Keratinocyte (primary cell): ENCODE measurements at regions not wholly inside any gene's neighbourhood (a gene's known extent, or its start where the extent isn't known, plus 50 kb on each side); places are given as distances from the start of the nearest gene placed in this dataset.

Experiments
- DNase-seq: peaks from one replicate; pipeline ENCODE4 v3.0.0-alpha.2; 2011; ENCODE audit warnings: low read depth, missing footprints, low spot score
- FAIRE-seq: peaks from 2 replicates; lab custom pipeline; 2011; peaks lifted over from hg19 to GRCh38; lab: Jason Lieb, UNC
- H2AFZ ChIP-seq: 2 replicates; pipeline ENCODE4 v1.6.0; 2012; ENCODE audit warnings: low read length, control low read depth, inconsistent platforms; ENCODE audit not compliant: control insufficient read depth
- H3K27ac ChIP-seq: 2 replicates; pipeline ENCODE4 v1.5.1; 2011; ENCODE audit warnings: low read length; ENCODE audit not compliant: control insufficient read depth, insufficient read depth
- H3K27me3 ChIP-seq: 3 replicates; pipeline ENCODE4 v1.6.0; 2011; ENCODE audit warnings: low read length; ENCODE audit not compliant: control insufficient read depth, insufficient read depth; ENCODE audit errors: extremely low read depth
- H3K36me3 ChIP-seq, 2 experiments: 2 replicates in 1 of 2; 3 replicates in 1 of 2; pipeline ENCODE4 v1.5.1; 2011; ENCODE audit warnings: low read length in 2 of 2, mild to moderate bottlenecking in 1 of 2; ENCODE audit not compliant: control insufficient read depth in 2 of 2, insufficient read depth in 2 of 2; ENCODE audit errors: extremely low read depth in 1 of 2
- H3K4me1 ChIP-seq: 3 replicates; pipeline ENCODE4 v1.5.1; 2011; ENCODE audit warnings: low read length; ENCODE audit not compliant: control insufficient read depth, insufficient read depth; ENCODE audit errors: extremely low read depth
- H3K4me2 ChIP-seq: 3 replicates; pipeline ENCODE4 v1.6.0; 2011; ENCODE audit warnings: low read depth, low read length; ENCODE audit not compliant: control insufficient read depth, insufficient read depth; ENCODE audit errors: extremely low read depth
- H3K4me3 ChIP-seq, 3 experiments: fragments of 200-600 bp in 1 of 3; sonication (generic) in 1 of 3; 2 replicates in 2 of 3; 3 replicates in 1 of 3; pipeline ENCODE4 v1.5.1; 2011 to 2016; ENCODE audit warnings: low read length in 3 of 3, mild to moderate bottlenecking in 3 of 3, control low read depth in 2 of 3, inconsistent platforms in 1 of 3, low read depth in 1 of 3, mixed read lengths in 1 of 3, mixed run types in 1 of 3, moderate library complexity in 1 of 3; ENCODE audit not compliant: control insufficient read depth in 2 of 3, insufficient read depth in 2 of 3; ENCODE audit errors: extremely low read depth in 1 of 3
- H3K79me2 ChIP-seq: 2 replicates; pipeline ENCODE4 v1.6.0; 2012; ENCODE audit warnings: low read length; ENCODE audit not compliant: control insufficient read depth, insufficient read depth
- H3K9ac ChIP-seq: 3 replicates; pipeline ENCODE4 v1.6.0; 2011; ENCODE audit warnings: low read length; ENCODE audit not compliant: control insufficient read depth, insufficient read depth; ENCODE audit errors: extremely low read depth
- H3K9me1 ChIP-seq: 3 replicates; pipeline ENCODE4 v1.6.0; 2011; ENCODE audit warnings: low read length; ENCODE audit not compliant: control insufficient read depth, insufficient read depth; ENCODE audit errors: extremely low read depth
- H3K9me3 ChIP-seq: 2 replicates; pipeline ENCODE4 v1.5.1; 2012; ENCODE audit warnings: low read depth, low read length; ENCODE audit not compliant: control insufficient read depth
- H4K20me1 ChIP-seq: 3 replicates; pipeline ENCODE4 v1.6.0; 2011; ENCODE audit warnings: low read length; ENCODE audit not compliant: control insufficient read depth, insufficient read depth; ENCODE audit errors: extremely low read depth
- EZH2 ChIP-seq: IDR thresholded peaks from one replicate; pipeline ENCODE4 v1.6.1; 2012; ENCODE audit warnings: inconsistent platforms, mild to moderate bottlenecking, low read length, moderate library complexity
- dilution Hi-C: fragments of 300-500 bp; cut with MboI; formaldehyde crosslinking; loops from one replicate; pipeline ENCODE4 v1.7.0; 2020; ENCODE audit warnings: low sequenced_read_pairs; ENCODE audit not compliant: extremely low pct_ligation_motif_present
- TF ChIP-seq, protein P1 (sequence below), 3 experiments: IDR thresholded peaks in 1 of 3; conservative IDR thresholded peaks in 1 of 3; optimal IDR thresholded peaks in 1 of 3; 2 replicates in 2 of 3; 3 replicates in 1 of 3; pipeline versions ENCODE3 to v1.5.1; 2011; ENCODE audit warnings: low read length in 3 of 3, mild to moderate bottlenecking in 3 of 3, moderate library complexity in 2 of 3, control low read depth in 1 of 3, inconsistent platforms in 1 of 3; ENCODE audit not compliant: insufficient read depth in 2 of 3; ENCODE audit errors: extremely low read depth in 1 of 3

DNA sequence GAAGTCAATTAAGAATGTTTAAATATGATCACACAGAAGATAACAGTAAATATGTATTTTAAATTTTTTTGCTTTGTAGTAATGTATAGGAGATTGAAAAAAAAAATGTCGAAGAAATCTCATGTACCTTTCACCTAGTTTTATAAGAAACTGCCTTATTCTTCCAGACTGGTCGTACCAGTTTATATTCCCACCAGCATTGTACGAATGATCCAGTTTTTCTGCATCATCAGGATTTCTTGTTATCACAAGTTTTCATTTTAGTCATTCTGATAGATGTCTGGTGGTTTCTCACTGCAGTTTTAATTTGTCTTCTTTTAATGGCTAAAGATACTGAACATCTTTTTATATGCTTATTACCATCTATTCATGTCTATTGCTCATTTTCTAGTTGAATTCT, 101.8 kb upstream of the CTSC start:
- TF ChIP-seq, protein P1, sequence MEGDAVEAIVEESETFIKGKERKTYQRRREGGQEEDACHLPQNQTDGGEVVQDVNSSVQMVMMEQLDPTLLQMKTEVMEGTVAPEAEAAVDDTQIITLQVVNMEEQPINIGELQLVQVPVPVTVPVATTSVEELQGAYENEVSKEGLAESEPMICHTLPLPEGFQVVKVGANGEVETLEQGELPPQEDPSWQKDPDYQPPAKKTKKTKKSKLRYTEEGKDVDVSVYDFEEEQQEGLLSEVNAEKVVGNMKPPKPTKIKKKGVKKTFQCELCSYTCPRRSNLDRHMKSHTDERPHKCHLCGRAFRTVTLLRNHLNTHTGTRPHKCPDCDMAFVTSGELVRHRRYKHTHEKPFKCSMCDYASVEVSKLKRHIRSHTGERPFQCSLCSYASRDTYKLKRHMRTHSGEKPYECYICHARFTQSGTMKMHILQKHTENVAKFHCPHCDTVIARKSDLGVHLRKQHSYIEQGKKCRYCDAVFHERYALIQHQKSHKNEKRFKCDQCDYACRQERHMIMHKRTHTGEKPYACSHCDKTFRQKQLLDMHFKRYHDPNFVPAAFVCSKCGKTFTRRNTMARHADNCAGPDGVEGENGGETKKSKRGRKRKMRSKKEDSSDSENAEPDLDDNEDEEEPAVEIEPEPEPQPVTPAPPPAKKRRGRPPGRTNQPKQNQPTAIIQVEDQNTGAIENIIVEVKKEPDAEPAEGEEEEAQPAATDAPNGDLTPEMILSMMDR (optimal IDR thresholded peaks at IDR 0.05 in 1 of 3, IDR thresholded peaks at IDR 0.05 in 1 of 3, conservative IDR thresholded peaks at IDR 0.05 in 1 of 3; ENCODE audit: extremely low read depth in 1 of 3, insufficient read depth in 2 of 3, low read length in 3 of 3), result no peak
- no peak for TF ChIP-seq EZH2
- no peak overlapping the region for H3K4me3 ChIP-seq
- H3K4me2 ChIP-seq, result peak overlapping the region; percentile 71
- H3K4me1 ChIP-seq, result peaks cover 20% of the 10 kb centered on the region
- H2AFZ ChIP-seq, result no peak overlapping the region
- FAIRE-seq, result no peak
- no peaks in the 10 kb centered on the region for H3K36me3 ChIP-seq
- no peaks in the 10 kb centered on the region for H4K20me1 ChIP-seq
- H3K79me2 ChIP-seq, result no peaks in the 10 kb centered on the region
- no peaks in the 10 kb centered on the region for H3K9me1 ChIP-seq
- H3K9ac ChIP-seq, result no peak overlapping the region
- no peaks in the 10 kb centered on the region for H3K27me3 ChIP-seq
- H3K27ac ChIP-seq, result peak overlapping the region; percentile 55
- no peak for DNase-seq
- dilution Hi-C loops, result no loop called here
- H3K9me3 ChIP-seq, result peaks cover 3% of the 10 kb centered on the region

GRCh38 chr11:88438721-88439120, 101.2 kb upstream of the CTSC start:
- Histone ChIP-seq H4K20me1 (no peaks in the 10 kb centered on the region), H2AFZ (peak overlapping the region; percentile 16), H3K4me2 (peak overlapping the region; percentile 71), H3K9ac (no peak overlapping the region), H3K4me1 (peaks cover 26% of the 10 kb centered on the region), H3K27me3 (no peaks in the 10 kb centered on the region), H3K36me3 (no peaks in the 10 kb centered on the region), H3K4me3 (no peak overlapping the region), H3K79me2 (no peaks in the 10 kb centered on the region), H3K9me3 (peaks cover 3% of the 10 kb centered on the region), H3K9me1 (no peaks in the 10 kb centered on the region), H3K27ac (peak overlapping the region; percentile 47)
- DNase-seq (no peak), FAIRE-seq (peak; percentile 46)
- dilution Hi-C loops, result no loop called here
- TF ChIP-seq EZH2, result no peak
- TF ChIP-seq, protein P1 (optimal IDR thresholded peaks at IDR 0.05 in 1 of 3, IDR thresholded peaks at IDR 0.05 in 1 of 3, conservative IDR thresholded peaks at IDR 0.05 in 1 of 3; ENCODE audit: extremely low read depth in 1 of 3, insufficient read depth in 2 of 3, low read length in 3 of 3), result no peak
